ENCODE measurements at regions not wholly inside any gene's neighbourhood (a gene's known extent, or its start where the extent isn't known, plus 50 kb on each side); places are given as distances from the start of the nearest gene placed in this dataset.
"Not testable (repeated sequence)": the region's sequence is repeated elsewhere in the genome, so short reads cannot be mapped to it uniquely, and the experiment has no call there.

DNA sequence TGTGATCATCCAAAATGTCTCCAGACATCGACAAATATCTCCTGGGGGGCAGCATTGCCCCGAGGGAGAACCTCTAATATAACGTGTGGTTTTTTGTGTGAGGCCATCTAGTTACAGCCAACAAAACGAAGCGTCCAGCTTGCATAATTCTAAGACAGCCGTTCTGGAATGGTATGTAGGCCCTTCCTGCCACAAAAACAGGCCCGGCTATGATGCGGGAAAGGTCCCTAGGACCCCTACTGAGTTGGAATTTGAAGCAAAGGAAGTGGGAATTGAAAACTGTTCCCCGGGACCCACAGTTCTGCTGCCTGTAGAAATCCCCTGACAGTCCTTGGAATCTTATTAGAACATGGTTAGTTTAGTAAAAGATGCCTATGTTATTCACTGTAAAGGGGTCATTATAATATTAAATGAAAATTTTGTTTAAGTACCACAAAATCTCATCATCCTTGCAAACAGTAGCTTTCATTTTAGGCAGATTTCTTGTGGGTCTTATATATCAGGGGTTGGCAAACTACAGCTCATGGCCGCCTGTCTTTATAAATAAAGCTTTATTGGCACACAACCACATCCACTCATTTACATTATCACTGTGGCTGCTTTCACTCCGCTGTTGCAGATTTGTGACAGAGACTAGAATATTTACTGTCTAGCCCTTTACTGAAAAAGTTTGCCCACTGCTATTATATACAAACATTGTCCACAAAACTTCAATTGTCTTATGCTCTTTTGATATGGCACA lies 70.7 kb downstream of the MSX2 start:
- TF ChIP-seq, protein P1, sequence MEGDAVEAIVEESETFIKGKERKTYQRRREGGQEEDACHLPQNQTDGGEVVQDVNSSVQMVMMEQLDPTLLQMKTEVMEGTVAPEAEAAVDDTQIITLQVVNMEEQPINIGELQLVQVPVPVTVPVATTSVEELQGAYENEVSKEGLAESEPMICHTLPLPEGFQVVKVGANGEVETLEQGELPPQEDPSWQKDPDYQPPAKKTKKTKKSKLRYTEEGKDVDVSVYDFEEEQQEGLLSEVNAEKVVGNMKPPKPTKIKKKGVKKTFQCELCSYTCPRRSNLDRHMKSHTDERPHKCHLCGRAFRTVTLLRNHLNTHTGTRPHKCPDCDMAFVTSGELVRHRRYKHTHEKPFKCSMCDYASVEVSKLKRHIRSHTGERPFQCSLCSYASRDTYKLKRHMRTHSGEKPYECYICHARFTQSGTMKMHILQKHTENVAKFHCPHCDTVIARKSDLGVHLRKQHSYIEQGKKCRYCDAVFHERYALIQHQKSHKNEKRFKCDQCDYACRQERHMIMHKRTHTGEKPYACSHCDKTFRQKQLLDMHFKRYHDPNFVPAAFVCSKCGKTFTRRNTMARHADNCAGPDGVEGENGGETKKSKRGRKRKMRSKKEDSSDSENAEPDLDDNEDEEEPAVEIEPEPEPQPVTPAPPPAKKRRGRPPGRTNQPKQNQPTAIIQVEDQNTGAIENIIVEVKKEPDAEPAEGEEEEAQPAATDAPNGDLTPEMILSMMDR (IDR thresholded peaks at IDR 0.05): no peak
- no peaks in the 10 kb centered on the region for H3K9me3 Mint-ChIP-seq (ENCODE audit: low read depth)
- no peak overlapping the region for H3K27ac Mint-ChIP-seq (ENCODE audit: unreplicated experiment)
- no peak for DNase-seq (ENCODE audit: low spot score)
- H3K4me1 Mint-ChIP-seq (ENCODE audit: low read depth): peaks cover 49% of the 10 kb centered on the region
- H3K36me3 Mint-ChIP-seq (ENCODE audit: low read depth): no peaks in the 10 kb centered on the region
- no peaks in the 10 kb centered on the region for H3K27me3 Mint-ChIP-seq (ENCODE audit: low read depth)
- no peak overlapping the region for H3K4me3 Mint-ChIP-seq (ENCODE audit: unreplicated experiment)

DNA sequence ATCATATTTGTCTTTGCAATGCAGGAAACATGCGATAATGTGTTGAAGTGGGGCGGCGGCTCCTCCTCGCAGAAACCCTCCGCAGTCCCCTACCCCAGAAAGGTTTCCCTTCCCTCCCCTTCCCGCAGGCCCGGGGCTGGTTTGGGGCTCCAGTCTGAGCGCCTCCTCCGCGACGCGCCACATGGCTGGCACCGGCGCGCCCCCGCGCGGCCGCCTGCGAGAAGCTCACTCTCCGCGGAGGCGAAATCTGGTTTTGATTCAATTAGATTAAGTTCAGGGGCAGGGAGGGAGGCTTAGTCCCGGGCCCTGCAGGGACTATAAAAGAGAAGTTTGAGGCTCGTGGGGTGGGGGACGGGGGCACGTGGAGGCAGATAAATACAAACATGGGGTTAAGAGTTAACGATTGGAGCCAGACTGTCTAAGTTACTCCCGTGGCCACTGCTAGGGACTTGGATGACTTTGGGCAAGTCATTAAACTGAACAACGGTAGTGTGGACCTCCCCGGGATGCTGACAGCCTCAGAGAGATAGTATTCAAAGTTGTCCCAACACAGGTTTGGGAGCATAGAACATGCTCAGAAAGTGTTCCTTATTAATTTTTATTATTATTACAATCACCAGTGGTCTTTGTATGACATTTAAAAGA lies 69.4 kb downstream of the MSX2 start:
- H3K4me3 Mint-ChIP-seq (ENCODE audit: unreplicated experiment): peak overlapping the region; percentile 13
- H3K27ac Mint-ChIP-seq (ENCODE audit: unreplicated experiment): no peak overlapping the region
- H3K9me3 Mint-ChIP-seq (ENCODE audit: low read depth): no peaks in the 10 kb centered on the region
- DNase-seq (ENCODE audit: low spot score): no peak
- H3K27me3 Mint-ChIP-seq (ENCODE audit: low read depth): no peaks in the 10 kb centered on the region
- TF ChIP-seq, protein P1 (IDR thresholded peaks at IDR 0.05): peak; percentile 96
- H3K4me1 Mint-ChIP-seq (ENCODE audit: low read depth): peaks cover 40% of the 10 kb centered on the region
- H3K36me3 Mint-ChIP-seq (ENCODE audit: low read depth): no peaks in the 10 kb centered on the region

DNA sequence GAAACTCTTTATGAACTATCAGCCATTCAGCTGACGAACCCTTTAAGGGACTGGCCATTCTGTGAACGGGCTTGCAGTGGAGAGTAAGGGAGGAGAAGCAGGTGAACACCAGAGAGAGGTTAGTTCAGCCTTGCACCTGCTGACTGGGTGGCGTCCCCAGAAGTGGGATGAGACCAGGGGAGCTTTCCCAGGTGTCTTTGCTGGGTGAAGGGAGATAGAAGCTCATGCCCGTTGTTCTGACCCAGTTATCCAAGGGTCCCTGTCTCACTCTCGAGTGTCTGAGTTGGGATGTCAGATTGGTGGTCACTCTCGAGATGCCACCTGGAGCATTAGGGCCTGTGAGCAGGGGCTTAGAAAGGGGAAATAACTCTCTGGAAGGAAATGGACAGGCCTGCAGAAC lies 68.7 kb downstream of the MSX2 start:
- Mint-ChIP-seq H3K9me3 (ENCODE audit: low read depth) (no peaks in the 10 kb centered on the region), H3K4me1 (ENCODE audit: low read depth) (peaks cover 33% of the 10 kb centered on the region), H3K4me3 (ENCODE audit: unreplicated experiment) (no peak overlapping the region), H3K27ac (ENCODE audit: unreplicated experiment) (no peak overlapping the region), H3K36me3 (ENCODE audit: low read depth) (no peaks in the 10 kb centered on the region), H3K27me3 (ENCODE audit: low read depth) (no peaks in the 10 kb centered on the region)
- DNase-seq (ENCODE audit: low spot score): no peak
- TF ChIP-seq, protein P1 (IDR thresholded peaks at IDR 0.05): no peak

DNA sequence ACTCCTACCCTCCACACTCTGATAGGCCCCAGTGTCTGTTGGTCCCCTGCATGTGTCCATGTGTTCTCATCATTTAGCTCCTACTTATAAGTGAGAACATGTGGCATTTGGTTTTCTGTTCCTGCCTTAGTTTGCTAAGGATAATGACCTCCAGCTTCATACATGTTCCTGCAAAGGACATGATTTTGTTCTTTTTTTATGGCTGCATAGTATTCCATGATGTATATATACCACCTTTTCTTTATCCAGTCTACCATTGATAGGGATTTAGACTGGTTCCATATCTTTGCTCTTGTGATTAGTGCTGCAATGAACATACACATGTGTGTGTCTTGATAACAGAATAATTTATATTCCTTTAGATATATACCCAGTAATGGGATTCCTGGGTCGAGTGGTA lies 67.9 kb downstream of the MSX2 start:
- not testable (repeated sequence) for H3K27ac Mint-ChIP-seq (ENCODE audit: unreplicated experiment); H3K4me3 Mint-ChIP-seq (ENCODE audit: unreplicated experiment); H3K27me3 Mint-ChIP-seq (ENCODE audit: low read depth); DNase-seq (ENCODE audit: low spot score); H3K9me3 Mint-ChIP-seq (ENCODE audit: low read depth); H3K36me3 Mint-ChIP-seq (ENCODE audit: low read depth)
- H3K4me1 Mint-ChIP-seq (ENCODE audit: low read depth): peaks cover 28% of the 10 kb centered on the region

DNA sequence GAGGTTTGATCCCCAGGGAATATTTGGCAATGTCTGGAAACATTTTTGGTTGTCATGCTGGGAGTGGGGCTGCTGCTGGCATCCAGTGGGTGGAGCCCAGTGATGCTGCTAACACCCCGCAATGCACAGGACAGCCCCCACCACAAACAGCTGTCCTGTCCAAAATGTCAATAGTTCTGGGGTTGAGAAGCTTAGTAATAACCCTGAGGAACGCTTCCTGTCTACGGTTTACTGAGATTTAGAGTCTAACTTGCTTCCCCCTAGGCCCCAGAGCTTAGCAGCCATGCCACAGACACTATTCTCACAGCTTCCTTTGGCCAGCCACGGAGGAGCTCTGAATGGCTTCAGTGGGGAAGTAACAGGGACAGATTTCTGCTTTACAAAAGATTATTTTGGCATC lies 66.5 kb downstream of the MSX2 start:
- DNase-seq (ENCODE audit: low spot score): no peak
- no peaks in the 10 kb centered on the region for H3K27me3 Mint-ChIP-seq (ENCODE audit: low read depth)
- H3K9me3 Mint-ChIP-seq (ENCODE audit: low read depth): peaks cover 2% of the 10 kb centered on the region
- peaks cover 27% of the 10 kb centered on the region for H3K4me1 Mint-ChIP-seq (ENCODE audit: low read depth)
- H3K27ac Mint-ChIP-seq (ENCODE audit: unreplicated experiment): no peak overlapping the region
- no peaks in the 10 kb centered on the region for H3K36me3 Mint-ChIP-seq (ENCODE audit: low read depth)
- H3K4me3 Mint-ChIP-seq (ENCODE audit: unreplicated experiment): no peak overlapping the region
- TF ChIP-seq, protein P1 (IDR thresholded peaks at IDR 0.05): no peak
